Fibroblast of the aortic adventitia (primary cell): ENCODE measurements at regions not wholly inside any gene's neighbourhood (a gene's known extent, or its start where the extent isn't known, plus 50 kb on each side); places are given as distances from the start of the nearest gene placed in this dataset.

Experiments used
- DNase-seq: peaks from one replicate; pipeline ENCODE4 v3.0.0-alpha.2; 2010; ENCODE audit warnings: low read depth
- H3K4me3 ChIP-seq: 2 replicates; pipeline ENCODE4 v1.5.1; 2011; ENCODE audit warnings: low read depth, mild to moderate bottlenecking, control low read depth, low read length, moderate library complexity
- TF ChIP-seq, protein P1 (sequence below): IDR thresholded peaks from 2 replicates; pipeline ENCODE4 v1.5.1; 2011; ENCODE audit warnings: mild to moderate bottlenecking, low read length, control low read depth, inconsistent platforms; ENCODE audit not compliant: insufficient read depth

DNA sequence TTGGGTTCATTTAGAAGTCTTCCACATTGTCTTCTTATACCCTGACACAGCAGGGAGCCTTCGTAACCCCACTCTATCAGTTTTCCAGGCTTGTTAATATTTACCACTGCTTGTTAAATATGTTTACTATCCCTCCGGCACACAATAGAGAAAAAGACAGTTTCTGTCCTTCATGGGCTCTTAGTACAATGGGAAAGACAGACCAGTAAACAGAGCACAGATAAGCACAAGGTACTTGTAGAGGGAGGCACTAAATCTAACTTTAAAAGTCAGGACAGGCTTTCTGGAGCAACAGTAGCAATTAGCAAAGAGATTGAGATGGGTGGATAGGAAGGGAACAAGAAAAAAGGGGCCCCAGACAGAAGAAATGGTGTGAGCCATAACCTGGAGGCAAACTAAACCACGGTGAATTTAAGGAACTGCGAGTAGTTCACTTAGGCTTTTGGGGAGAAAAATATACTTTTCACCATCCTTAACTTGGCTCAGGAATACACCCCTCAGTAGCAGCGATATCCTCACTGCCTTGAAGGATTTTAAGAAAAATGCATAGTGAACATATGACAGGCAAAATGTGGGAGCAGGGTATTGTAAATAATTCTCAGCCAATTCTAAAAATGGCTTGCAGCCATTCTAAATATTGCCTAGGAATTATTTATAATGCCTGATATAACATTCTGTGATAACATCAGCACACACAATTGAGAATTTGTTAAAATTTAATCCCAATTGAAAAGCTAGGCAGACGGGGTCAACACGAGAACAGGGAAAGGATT, 383.7 kb downstream of the CDH2 start:
- DNase-seq: no peak
- TF ChIP-seq, protein P1, sequence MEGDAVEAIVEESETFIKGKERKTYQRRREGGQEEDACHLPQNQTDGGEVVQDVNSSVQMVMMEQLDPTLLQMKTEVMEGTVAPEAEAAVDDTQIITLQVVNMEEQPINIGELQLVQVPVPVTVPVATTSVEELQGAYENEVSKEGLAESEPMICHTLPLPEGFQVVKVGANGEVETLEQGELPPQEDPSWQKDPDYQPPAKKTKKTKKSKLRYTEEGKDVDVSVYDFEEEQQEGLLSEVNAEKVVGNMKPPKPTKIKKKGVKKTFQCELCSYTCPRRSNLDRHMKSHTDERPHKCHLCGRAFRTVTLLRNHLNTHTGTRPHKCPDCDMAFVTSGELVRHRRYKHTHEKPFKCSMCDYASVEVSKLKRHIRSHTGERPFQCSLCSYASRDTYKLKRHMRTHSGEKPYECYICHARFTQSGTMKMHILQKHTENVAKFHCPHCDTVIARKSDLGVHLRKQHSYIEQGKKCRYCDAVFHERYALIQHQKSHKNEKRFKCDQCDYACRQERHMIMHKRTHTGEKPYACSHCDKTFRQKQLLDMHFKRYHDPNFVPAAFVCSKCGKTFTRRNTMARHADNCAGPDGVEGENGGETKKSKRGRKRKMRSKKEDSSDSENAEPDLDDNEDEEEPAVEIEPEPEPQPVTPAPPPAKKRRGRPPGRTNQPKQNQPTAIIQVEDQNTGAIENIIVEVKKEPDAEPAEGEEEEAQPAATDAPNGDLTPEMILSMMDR: no peak
- no peak overlapping the region for H3K4me3 ChIP-seq

DNA sequence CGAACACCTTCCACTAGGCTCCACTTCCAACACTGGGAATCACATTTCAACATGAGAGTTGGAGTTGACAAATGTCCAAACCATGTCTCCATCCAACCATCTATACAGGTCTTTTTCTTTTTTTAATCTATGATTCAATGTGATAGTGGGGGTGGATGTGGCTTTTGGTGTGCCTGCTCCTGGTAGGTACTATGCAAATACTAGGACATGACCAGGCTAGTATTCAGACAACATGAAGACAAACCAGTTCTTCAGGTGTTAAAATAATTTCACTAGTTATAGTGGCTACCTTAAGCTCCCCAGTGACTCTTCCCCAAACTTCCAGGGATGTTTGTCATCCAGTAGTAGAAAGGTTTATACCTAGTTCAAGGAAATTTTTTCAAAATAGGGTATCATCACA, 387.5 kb downstream of the CDH2 start:
- TF ChIP-seq, protein P1: no peak
- DNase-seq: no peak
- no peak overlapping the region for H3K4me3 ChIP-seq

DNA sequence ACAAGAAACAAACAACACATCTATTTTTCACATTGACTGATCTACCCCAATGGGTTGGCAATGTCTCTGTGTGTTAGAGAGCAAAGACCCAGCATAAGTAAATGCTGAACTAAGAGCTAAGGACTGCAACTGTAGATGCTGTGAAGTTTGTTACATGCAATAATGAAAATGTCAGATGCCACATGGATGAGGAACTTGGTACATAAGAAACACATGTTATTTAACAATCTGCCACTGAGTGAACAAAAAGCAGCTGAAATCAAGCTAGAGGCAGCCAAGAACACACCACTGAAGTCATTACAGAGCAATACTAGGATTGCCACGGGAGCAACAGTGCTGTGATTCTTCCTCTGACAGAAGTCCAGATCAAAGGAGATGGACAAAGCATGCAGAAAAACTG, 389.4 kb downstream of the CDH2 start:
- TF ChIP-seq, protein P1: no peak
- H3K4me3 ChIP-seq: no peak overlapping the region
- DNase-seq: no peak

DNA sequence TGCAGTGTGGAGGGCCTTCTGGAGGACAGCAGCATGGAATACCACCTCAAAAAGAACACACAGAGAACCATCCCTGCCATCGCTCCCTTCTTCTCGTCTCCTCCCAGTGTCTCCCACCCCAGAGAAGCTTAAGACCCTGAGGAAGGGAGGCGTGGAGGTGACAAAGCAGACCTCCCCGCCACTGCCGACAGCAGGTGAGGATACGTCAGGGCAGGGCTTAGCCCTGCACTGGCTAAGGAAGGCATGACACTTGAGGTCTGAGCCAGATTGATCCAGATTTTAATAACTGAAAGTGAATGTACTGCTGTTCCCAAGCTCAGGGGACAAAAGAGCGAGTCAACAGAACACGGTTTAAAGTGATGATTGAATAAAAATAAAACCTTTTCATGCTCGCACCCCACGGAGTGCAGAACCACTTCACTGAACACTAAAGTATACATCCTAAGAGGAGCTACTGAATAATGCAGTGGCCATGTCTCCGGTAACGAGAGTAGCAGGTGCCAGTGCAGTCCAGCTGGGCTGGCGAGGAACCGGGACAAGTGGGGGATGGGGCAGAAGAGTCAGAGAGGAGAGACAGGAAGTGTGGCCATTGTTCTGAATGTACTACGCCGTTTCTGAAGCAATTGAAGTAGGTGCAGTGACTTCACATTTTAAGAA, 391.0 kb downstream of the CDH2 start:
- H3K4me3 ChIP-seq: no peak overlapping the region
- TF ChIP-seq, protein P1: no peak
- DNase-seq: no peak

DNA sequence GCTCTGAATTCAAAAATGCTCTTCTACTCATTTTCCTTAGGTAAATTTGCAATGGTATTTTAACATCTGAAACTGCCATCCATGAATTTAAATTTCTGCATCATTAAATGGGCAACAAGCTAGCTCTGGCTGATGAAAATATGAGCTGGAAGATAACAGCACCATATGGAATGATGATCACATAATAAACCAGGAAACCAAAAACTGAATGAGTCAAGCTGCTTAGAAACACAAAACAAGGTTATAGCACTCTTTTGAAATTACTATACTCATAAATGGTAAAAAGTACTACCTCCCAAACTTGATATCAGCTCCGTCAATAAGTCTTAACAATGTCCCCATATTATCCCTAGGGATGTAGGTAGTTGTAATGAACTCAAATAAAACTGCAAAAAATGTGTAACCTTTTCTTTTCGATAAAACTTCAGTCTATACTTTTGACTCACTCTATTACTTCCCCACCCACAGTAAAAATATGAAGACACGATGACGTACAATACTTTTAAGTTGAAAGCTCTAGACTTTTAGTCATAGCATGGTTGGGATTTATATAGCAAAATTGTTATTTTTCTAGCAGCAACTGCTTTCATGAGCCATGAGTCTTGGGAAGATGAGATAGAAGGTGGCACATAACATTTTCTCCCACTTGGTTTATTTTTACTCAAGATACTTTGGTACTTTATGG, 396.7 kb downstream of the CDH2 start:
- no peak for DNase-seq
- TF ChIP-seq, protein P1: no peak
- no peak overlapping the region for H3K4me3 ChIP-seq

DNA sequence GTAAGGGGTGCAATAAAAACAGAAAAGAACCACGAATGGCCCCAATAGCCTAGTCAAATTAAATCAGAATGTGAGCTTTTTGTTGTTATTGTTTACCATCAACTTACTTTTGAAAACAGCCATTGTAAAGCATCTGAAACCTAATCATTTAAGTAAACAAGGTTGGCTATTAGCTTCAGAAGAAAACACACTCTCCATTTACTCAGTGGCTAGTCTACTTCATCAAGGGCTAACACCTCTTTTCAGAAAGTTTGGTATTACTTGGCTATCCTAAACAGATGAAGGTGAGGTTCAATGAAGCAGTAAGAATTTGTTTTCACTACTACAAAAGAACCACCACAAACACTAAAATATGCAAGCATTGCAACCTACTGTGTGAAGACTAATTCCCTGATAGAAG, 398.0 kb downstream of the CDH2 start:
- TF ChIP-seq, protein P1: no peak
- DNase-seq: no peak
- H3K4me3 ChIP-seq: no peak overlapping the region
